ENCODE measurements at regions not wholly inside any gene's neighbourhood (a gene's known extent, or its start where the extent isn't known, plus 50 kb on each side); places are given as distances from the start of the nearest gene placed in this dataset.

- TF ChIP-seq, protein P1, sequence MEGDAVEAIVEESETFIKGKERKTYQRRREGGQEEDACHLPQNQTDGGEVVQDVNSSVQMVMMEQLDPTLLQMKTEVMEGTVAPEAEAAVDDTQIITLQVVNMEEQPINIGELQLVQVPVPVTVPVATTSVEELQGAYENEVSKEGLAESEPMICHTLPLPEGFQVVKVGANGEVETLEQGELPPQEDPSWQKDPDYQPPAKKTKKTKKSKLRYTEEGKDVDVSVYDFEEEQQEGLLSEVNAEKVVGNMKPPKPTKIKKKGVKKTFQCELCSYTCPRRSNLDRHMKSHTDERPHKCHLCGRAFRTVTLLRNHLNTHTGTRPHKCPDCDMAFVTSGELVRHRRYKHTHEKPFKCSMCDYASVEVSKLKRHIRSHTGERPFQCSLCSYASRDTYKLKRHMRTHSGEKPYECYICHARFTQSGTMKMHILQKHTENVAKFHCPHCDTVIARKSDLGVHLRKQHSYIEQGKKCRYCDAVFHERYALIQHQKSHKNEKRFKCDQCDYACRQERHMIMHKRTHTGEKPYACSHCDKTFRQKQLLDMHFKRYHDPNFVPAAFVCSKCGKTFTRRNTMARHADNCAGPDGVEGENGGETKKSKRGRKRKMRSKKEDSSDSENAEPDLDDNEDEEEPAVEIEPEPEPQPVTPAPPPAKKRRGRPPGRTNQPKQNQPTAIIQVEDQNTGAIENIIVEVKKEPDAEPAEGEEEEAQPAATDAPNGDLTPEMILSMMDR (IDR thresholded peaks at IDR 0.05): no peak
- TF ChIP-seq POLR2A (IDR thresholded peaks at IDR 0.05): no peak
Measured at GRCh38 chr1:87951852-87952251, 623.2 kb downstream of the LMO4 start.

All from body of pancreas (tissue), 4 donors.